Tongue (tissue), 1 donor: ENCODE measurements at regions not wholly inside any gene's neighbourhood (a gene's known extent, or its start where the extent isn't known, plus 50 kb on each side); places are given as distances from the start of the nearest gene placed in this dataset.
"Not testable (repeated sequence)": the region's sequence is repeated elsewhere in the genome, so short reads cannot be mapped to it uniquely, and the experiment has no call there.

Experiments used
- DNase-seq: peaks from one replicate; pipeline ENCODE4 v3.0.0-alpha.2; 2015

DNA sequence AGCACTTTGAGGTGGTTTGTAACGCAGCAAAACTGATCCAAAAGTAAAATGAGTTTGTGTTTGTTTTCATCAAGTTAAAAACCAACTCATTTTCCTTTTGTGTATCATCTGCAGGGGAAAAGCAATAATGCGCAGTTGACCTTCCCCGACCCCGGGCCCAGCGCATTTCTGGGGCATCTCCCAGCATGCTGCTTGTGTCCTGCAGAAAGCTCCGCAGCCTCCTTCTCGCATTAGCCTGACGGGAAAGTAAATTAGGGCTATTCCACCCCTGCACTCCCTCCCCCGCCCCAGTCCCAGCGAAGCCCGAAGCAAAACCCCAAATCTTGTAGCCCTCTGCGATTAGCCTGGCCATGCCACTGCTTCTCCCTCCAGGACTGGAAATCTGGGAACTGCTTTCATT, 82.0 kb upstream of the PPM1B start:
- no peak for DNase-seq

DNA sequence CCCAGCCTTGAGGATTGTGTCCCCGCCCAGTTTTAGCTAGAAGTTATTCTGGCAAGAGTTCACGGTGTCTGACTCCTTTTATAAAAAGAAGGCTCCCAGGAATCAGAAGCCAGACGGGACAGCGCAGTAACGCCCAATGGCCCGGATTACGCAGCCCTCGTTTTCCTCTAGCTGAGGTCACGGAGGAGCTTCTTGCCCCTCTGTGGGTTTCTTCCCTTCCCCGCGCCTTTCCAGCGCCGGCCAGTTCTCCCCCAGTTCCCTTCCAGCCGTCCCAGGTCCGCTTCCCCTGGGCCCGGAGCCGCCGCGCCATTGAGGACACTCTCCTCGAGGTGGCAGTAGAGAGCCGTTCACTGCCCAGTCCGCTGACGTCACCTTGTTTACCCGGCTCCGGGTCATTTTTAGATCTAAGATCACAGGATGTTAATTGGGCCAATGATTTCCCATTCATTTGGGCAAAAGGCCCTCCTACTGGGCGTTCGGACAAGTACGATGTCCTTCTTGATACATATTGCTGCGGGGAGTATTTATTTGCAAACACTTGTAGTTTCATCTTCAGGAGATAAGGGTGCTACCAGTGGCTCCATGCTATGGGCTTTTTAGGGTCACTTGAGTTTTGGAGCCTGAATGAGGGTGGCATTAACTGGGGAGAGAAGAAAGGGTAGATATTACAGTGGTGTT, 81.5 kb upstream of the PPM1B start:
- peak; percentile 90 for DNase-seq

DNA sequence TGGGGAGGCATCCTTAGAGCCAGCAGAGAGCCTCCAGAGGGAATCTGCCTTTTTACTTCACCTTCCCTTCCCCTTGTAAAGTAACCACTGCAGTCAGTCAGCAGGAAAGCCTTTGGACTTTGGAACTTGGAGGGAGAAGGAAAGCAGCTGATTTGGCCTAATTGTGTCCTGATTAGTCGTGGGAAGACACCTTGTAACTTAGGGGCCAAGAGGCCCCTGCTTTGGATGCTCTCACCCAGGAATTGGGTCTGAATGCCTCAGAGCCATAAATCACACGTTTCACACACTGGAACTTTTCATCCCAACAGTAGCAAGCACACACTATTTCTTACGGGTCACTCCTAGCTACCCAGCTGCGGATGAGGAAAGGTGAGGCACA, 81.0 kb upstream of the PPM1B start:
- DNase-seq = no peak

DNA sequence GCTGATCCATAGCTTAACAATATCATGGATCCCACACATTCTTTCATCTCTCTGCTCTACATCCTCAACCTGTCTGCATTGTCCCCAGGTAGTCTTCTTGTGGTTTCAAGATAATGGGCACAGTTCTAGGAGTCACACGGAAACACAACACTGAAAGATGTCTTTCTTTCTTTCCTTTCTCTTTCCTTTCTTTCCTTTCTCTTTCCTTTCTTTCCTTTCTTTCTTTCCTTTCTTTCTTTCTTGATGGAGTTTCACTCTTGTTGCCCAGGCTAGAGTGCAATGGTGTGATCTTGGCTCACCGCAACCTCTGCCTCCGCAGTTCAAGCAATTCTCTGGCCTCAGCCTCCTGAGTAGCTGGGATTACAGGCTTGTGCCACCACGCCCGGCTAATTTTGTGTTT, 76.2 kb upstream of the PPM1B start:
- not testable (repeated sequence) for DNase-seq

DNA sequence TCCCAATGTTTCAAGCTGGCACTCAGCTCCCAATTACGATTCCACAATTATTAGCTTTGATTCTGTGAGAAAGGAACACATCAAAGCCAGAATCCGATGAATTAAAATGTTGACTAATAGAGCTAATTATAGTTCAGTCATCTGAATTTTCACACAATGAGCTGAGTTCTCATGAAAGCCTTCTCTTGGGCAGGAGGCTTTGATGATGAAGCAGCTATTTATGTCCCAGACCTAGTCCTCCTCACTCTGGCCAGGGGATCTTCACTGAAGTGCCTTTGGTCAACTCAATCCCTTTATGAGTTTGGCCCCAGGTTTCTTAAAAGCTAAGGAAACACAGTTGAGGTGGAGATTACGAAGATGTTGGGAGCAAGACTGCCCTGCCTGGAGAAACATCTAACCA, 74.7 kb upstream of the PPM1B start:
- DNase-seq = no peak

DNA sequence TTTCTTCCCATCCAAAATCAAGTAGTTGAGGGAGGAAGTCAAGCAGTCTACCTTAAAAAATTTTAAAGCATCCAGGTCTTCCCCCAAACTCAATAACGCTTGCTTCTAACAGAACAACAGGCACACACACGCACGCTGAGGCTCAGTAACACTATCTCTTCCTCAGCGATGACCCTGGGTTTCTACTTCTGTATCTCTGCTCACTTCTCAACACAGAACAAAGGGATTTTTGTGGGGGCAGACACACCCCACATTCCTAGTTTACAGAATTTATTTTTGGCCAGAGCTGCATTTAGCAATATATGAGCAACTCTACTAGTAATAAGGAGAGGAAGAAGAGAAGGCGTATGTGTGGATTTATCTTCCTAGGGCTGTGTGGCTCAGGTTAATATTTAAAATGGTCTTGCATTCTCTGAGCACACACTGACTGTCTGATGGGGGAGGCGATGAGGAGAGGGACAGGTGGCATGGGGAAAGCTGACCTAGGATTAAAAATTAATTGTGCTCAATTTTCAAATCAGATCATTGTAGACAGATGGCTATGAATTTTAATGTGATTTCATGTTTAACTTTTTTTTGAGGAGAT, 71.3 kb upstream of the PPM1B start:
- no peak for DNase-seq

DNA sequence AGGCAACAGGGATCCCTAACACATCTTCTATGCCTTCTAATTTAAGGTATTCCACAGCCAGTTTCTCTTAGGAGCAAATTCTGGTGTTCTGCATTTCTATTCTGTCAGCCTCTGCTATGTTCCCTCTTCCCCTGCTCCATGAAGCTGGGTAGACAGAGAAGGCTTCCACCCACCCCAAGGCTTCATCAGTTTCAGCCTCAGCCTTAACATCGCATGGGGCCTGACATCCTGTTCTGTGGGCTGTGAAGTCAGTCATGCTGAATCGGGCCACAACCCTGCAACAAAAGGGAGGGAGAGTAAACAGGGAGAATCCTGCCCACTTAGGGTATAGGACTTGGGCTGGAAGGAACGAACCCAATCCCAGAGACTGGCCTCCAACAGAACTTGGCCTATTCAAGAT, 70.6 kb upstream of the PPM1B start:
- no peak for DNase-seq

DNA sequence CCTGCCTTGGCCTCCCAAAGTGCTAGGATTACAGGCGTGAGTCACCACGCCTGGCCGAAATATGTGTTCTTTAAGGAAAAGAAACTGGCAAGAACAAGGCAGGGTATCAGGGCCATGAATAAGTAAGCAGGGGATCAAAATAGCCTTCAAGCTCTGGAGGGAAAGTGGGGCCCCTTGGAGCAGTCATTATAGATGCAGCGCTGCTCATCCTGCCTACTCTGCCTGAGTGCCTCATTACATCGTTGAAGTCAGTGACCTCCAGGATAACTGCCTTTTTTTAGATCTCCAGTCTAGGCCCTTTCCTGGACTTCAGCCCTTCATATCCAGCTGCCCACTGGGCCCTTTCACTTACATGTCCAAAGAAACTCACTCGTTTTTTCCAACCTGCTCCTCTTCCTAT, 69.8 kb upstream of the PPM1B start:
- no peak for DNase-seq

DNA sequence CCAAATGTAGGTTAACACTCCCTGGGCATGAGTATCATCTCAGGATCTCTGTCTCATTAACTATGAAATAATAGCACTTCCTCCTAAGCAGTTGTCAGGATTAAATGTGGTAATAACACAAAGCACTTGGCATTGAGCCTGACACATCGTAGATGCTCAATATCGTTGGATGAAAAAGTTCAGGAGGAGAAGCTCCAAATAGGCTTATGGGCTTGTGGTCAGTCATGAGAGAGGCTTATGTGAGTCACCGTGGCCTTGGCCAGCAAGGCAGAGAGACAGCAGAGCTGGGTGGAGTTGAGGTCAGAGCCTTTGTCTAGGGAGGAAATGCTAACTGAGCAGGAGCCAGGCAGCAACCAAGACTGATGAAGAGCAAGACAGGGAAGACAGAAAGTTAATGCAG, 68.3 kb upstream of the PPM1B start:
- no peak for DNase-seq

DNA sequence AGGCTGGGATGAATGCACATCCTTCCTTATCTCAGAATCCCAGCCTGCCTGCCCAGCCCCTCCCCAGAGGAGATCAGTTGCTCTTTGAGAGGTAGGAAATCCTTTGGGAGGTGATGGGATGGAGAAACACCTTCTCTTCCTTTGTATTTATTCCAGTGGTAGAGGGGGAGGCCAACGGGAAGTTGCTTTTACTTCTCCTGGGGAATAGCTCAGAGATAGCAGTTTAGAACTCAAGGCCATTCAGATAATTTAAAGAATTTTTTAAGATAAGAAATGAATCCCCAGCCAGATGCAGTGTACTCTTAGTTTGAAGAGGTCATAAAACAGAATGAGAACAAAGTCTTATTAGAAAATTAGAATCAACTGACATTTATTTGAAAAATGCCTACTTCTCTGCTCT, 67.4 kb upstream of the PPM1B start:
- no peak for DNase-seq

DNA sequence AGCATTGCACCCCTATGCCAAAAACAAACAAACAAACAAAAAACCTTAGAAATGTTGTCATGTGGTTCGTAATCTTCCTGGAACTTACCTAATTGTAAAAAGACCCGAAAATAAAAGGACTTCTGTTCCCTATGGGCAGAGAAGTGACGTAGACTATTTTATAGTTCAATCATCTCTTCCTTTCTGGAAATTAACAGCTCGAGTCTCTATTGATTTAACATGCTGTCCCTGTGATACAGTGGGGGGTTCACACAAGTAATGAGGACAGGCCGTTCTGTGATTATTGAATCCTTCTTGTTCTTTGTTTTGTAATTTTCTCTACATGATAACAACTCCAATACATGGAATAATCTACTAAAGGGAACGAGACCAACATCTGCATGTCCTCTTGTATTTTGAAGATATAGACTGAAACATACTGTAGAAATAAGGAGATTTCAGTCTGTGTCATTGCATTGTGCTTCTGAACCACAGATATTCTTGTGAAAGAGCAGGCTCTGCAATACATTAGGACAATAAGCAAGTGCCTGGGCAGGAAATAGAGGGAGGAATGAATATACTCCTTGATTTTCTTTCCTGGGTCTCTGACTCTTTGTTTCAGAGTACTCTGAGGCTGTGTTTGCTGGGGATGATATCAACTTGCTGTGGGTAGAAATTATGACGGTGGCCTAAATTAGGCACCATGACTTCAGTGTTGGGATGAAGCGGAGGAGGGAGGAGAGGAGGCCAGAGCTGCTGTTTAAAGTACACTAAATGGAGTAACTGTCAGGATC, 65.7 kb upstream of the PPM1B start:
- no peak for DNase-seq

DNA sequence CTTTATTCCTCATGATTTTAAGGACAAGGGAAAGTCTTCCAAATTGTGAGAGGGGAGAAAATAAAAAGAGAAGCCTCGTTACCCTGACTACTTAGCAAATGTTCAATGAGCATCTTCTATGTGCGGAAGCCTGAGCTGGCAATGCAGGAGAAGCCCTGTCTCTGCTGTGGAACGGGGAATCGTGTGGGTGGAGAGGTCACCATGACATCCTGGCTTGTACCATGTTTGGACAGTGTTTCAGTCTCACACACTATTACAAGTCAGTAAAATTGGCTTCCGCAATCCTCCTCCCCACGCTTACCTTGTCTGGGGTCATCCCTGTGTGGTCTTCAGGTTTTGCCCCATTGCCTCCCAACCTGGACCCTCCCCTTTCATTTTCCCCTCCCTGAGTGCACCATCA, 65.0 kb upstream of the PPM1B start:
- DNase-seq = no peak

DNA sequence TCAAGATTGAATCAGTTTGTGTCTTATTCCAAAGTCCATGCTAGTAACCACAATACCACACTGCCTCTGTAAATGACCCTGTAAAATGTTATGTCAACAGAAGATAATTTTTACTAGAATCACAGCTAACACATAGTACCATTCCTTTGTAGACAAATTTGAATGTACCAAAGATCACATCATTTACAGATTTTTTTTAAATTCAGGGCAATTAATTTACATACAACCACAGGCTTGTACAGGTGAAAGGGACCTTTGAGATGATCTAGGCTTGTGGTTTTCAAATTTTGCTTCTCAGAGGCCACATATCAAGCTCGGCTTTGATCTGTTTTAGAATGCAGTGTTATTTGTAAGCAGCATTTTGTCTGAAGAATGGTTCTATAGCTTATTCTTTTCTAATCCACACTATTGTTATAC, 63.8 kb upstream of the PPM1B start:
- DNase-seq = no peak

DNA sequence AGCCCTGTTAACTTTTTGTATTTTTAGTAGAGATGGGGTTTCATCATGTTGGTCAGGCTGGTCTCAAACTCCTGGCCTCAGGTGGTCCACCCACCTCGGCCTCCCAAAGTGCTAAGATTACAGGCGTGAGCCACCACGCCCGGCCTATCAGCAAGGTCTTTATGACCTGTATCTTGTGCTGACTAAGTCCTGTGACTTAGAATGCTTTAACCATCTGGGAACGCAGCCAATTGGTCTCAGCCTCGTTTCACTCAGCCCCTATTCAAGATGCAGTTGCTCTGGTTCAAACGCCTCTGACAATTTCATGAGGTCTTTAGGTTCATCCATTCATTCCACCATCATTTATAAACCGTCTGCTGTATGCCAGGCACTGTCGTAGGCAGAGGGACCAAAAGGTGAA, 62.2 kb upstream of the PPM1B start:
- not testable (repeated sequence) for DNase-seq

DNA sequence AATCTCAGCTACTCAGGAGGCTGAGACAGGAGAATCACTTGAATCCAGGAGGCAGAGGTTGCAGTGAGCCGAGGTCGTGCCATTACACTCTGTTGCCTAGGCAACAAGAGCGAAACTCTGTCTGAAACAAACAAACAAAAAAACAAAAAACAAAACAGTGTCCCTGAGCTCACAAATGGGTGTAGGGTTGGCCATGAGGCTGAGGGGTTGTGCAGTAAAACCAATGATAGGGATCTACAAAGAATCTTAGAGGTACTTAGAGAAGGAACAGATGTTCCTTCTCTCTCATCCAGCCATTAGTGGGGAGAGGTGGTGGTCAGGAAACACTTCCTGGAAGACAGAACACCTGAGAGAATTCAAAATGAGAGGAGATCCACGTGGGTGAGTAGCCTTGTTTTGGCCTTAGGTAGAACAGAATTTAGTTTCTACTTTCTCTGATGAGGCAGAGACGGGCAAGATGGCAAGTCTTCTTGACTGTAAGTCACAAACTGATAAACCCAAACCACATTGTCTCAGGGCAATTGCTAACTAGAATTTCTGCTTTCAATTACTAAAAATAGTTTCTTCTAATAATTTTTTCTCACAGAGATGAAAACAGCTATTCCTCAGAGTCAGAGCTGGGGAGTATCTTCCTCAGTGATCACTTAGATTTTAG, 61.5 kb upstream of the PPM1B start:
- no peak for DNase-seq

DNA sequence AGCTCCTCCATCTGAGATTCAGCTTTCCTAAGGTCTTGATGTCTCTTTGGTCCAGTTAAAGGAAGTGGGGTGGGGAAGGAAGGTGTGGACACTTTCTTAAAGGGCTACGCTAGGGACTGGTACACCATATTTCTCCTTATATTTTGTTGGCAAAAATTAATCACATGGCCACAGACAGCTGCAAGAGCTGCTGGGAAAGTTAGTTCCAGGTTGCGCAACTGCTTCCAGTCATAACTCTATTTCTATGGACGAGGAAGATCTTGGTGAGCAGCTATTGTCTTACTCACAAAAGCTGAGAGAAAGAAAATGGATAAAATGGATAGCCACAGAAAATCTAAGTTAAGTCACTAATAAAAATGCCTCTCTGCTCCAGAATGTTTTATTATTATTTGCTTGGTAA, 60.7 kb upstream of the PPM1B start:
- DNase-seq = no peak

DNA sequence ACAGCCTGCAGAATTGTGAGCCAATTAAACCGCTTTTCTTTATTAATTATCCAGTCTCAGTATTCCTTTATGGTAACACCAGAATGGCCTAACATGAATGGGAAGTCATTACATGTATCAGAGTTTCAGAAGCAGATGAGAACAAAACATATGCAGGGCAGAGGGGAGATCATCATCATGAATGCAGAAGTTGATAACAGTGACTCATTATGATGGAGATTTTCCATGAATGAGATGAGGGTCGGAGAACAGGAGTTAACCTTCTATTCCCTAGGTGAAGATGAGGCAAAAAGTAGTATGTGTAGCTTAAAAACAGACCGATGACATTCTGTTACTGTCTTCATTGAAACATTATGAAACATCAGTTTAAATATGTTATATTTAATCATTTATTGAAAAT, 59.5 kb upstream of the PPM1B start:
- DNase-seq = no peak

DNA sequence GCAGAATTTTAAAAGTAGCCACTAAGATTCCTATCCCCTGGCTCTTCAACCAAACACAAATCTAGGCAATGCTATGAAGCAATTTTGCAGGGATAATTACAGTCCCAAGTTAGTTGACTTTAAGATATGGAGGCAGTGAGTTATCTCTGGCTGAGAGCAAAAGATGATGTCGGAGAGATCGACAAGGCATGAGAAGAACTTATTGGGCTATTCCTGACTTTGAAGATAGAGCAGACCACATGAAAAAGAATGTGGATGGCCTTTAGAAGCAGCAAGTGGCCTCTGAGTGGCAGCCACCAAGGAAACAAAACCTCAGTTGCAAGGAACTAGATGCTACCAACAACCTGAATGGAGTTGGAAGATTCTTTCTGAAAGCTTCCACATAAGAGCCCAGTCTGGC, 58.2 kb upstream of the PPM1B start:
- no peak for DNase-seq

DNA sequence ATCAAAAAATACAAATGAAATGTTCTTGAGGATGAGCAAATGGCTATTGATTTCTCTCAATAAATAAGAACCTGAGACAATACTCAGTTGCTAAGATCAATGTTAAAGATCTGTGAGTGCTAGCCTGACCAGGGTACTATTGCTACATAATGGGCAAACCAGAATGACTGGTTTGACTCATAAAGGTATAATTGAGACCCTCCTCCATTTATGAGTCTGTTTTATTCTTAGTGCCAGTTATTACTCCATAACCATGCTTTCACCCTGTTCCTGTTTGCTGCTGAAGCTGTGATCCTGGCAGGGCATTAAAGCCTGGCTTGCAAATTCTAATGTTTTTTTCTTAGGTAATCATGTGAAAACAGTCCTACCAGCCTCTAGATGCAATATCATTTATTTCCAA, 56.6 kb upstream of the PPM1B start:
- no peak for DNase-seq

DNA sequence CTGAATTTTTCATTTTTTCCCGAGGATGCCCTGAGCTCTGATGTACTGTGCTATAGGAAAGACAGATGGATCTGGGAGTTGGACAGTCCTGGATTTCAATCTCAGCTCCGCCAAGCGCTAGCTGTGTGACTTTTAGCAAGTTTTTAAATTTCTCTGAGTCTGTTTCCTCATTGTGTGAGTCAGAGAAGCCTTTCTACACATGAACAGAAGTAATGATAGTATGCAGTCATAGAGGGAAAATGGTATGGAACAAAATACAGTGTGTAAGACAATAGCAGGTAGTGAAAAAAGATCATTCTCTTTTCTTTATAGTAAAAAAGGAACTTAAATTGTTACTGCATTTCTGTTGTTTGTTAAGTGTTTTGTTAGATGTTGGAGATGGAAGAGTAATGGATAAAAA, 52.4 kb upstream of the PPM1B start:
- no peak for DNase-seq

DNA sequence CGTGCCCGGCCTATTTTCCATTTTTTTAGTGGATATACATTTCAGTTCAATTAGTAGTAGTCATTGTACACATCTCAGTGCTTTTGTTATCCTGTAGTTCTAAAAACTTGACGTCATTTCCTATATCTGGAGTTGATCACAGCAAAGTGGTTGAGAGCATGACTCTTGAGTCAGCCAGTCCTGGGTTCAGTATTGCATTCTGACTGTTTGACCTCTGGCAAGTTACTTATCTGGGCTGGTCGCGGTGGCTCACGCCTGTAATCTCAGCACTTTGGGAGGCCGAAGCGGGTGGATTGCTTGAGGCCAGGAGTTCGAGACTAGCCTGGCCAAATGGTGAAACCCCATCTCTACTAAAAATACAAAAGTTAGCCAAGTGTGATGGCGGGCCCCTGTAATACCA, 50.4 kb upstream of the PPM1B start:
- DNase-seq = no peak
